Lower leg skin (tissue), 3 donors: ENCODE measurements at regions not wholly inside any gene's neighbourhood (a gene's known extent, or its start where the extent isn't known, plus 50 kb on each side); places are given as distances from the start of the nearest gene placed in this dataset.

Experiments
- CTCF ChIP-seq, 3 donors: fragments of 450-650 bp; IDR thresholded peaks; one replicate each; pipeline ENCODE4 v1.5.1; 2016; ENCODE audit warnings: antibody characterized with exemption in 3 of 3, mild to moderate bottlenecking in 3 of 3, moderate library complexity in 2 of 3
- POLR2A ChIP-seq, 2 donors: fragments of 450-650 bp; IDR thresholded peaks; one replicate each; pipeline ENCODE4 v1.6.1; 2016 to 2017; ENCODE audit warnings: antibody characterized with exemption in 2 of 2, mild to moderate bottlenecking in 1 of 2, moderate library complexity in 1 of 2

GRCh38 chr21:27643326-27643725, 676.4 kb upstream of the ADAMTS5 start:
- TF ChIP-seq CTCF (IDR thresholded peaks at IDR 0.05) (no peak), POLR2A (IDR thresholded peaks at IDR 0.05) (no peak)
